Peyer's patch (tissue), 4 donors: ENCODE measurements at regions not wholly inside any gene's neighbourhood (a gene's known extent, or its start where the extent isn't known, plus 50 kb on each side); places are given as distances from the start of the nearest gene placed in this dataset.

ENCODE experiments used
- DNase-seq, 3 donors: peaks; one replicate each; pipeline ENCODE4 v3.0.0-alpha.2; 2017 to 2019
- H3K27ac ChIP-seq, 4 donors: fragments of 200-600 bp; sonication (generic); one replicate each; pipeline ENCODE4 v1.5.1; 2016 to 2019
- H3K27me3 ChIP-seq, 2 donors: fragments of 200-600 bp; sonication (generic); one replicate each; pipeline ENCODE4 v1.5.1; 2019
- H3K36me3 ChIP-seq, 3 donors: fragments of 200-600 bp; sonication (generic); one replicate each; pipeline ENCODE4 v1.5.1; 2016 to 2019
- H3K4me1 ChIP-seq, 4 donors: fragments of 200-600 bp; sonication (generic); one replicate each; pipeline ENCODE4 v1.5.1; 2016 to 2019
- H3K4me3 ChIP-seq, 4 donors: fragments of 200-600 bp; sonication (generic); 1 replicate in 3 of 4; 2 replicates in 1 of 4; pipeline ENCODE4 v1.5.1; 2016 to 2019; ENCODE audit warnings: mild to moderate bottlenecking in 1 of 4
- H3K9me3 ChIP-seq, 4 donors: fragments of 200-600 bp; sonication (generic); one replicate each; pipeline ENCODE4 v1.5.1; 2016 to 2019; ENCODE audit warnings: mild to moderate bottlenecking in 1 of 4
- CTCF ChIP-seq, 6 experiments: fragments of 450-650 bp in 4 of 6; fragments of 200-600 bp in 2 of 6; sonication (generic) in 1 of 6; IDR thresholded peaks; one replicate each; pipeline ENCODE4 v1.5.1; 2017 to 2019; ENCODE audit warnings: antibody characterized with exemption in 6 of 6, mild to moderate bottlenecking in 3 of 6, moderate library complexity in 1 of 6
- POLR2A ChIP-seq, 2 donors: fragments of 450-650 bp; IDR thresholded peaks; one replicate each; pipeline ENCODE4 v1.5.1; 2017; ENCODE audit warnings: antibody characterized with exemption in 2 of 2, mild to moderate bottlenecking in 2 of 2, moderate library complexity in 2 of 2

- no peaks in the 10 kb centered on the region for H3K36me3 ChIP-seq
- no peaks in the 10 kb centered on the region for H3K9me3 ChIP-seq
- H3K4me1 ChIP-seq: no peaks in the 10 kb centered on the region
- H3K27ac ChIP-seq: no peak overlapping the region
- no peak for TF ChIP-seq CTCF (IDR thresholded peaks at IDR 0.05)
- TF ChIP-seq POLR2A (IDR thresholded peaks at IDR 0.05): no peak
- H3K4me3 ChIP-seq: no peak overlapping the region
- no peak for DNase-seq
- no peaks in the 10 kb centered on the region for H3K27me3 ChIP-seq
Observed at GRCh38 chr2:163414121-163414520, 321.7 kb downstream of the FIGN start.

- H3K27me3 ChIP-seq: no peaks in the 10 kb centered on the region
- H3K4me1 ChIP-seq: no peaks in the 10 kb centered on the region
- DNase-seq: no peak
Observed at GRCh38 chr2:163407296-163407695, 328.5 kb downstream of the FIGN start.

GRCh38 chr2:163405298-163405697 is 330.5 kb downstream of the FIGN start:
- Histone ChIP-seq H3K27ac (no peak overlapping the region), H3K27me3 (no peaks in the 10 kb centered on the region), H3K9me3 (no peaks in the 10 kb centered on the region), H3K4me3 (no peak overlapping the region), H3K4me1 (no peaks in the 10 kb centered on the region), H3K36me3 (no peaks in the 10 kb centered on the region)
- no peak for TF ChIP-seq POLR2A (IDR thresholded peaks at IDR 0.05)
- TF ChIP-seq CTCF (IDR thresholded peaks at IDR 0.05): no peak
- no peak for DNase-seq

More at GRCh38 chr2:163407296-163407695, 328.5 kb downstream of the FIGN start:
- no peak for TF ChIP-seq CTCF (IDR thresholded peaks at IDR 0.05)
- TF ChIP-seq POLR2A (IDR thresholded peaks at IDR 0.05): no peak
- Histone ChIP-seq H3K9me3 (no peaks in the 10 kb centered on the region), H3K4me3 (no peak overlapping the region), H3K27ac (no peak overlapping the region), H3K36me3 (no peaks in the 10 kb centered on the region)

GRCh38 chr2:163401481-163401880 is 334.3 kb downstream of the FIGN start:
- no peaks in the 10 kb centered on the region for H3K9me3 ChIP-seq
- no peaks in the 10 kb centered on the region for H3K4me1 ChIP-seq
- TF ChIP-seq CTCF (IDR thresholded peaks at IDR 0.05) (no peak), POLR2A (IDR thresholded peaks at IDR 0.05) (no peak)
- H3K27ac ChIP-seq: no peak overlapping the region
- no peaks in the 10 kb centered on the region for H3K27me3 ChIP-seq
- DNase-seq: no peak
- H3K4me3 ChIP-seq: no peak overlapping the region
- H3K36me3 ChIP-seq: no peaks in the 10 kb centered on the region

GRCh38 chr2:163397451-163397850 is 338.4 kb downstream of the FIGN start:
- no peak for DNase-seq
- Histone ChIP-seq H3K4me3 (no peak overlapping the region), H3K27ac (no peak overlapping the region), H3K9me3 (no peaks in the 10 kb centered on the region), H3K4me1 (no peaks in the 10 kb centered on the region), H3K36me3 (no peaks in the 10 kb centered on the region), H3K27me3 (no peaks in the 10 kb centered on the region)
- TF ChIP-seq CTCF (IDR thresholded peaks at IDR 0.05): no peak
- no peak for TF ChIP-seq POLR2A (IDR thresholded peaks at IDR 0.05)

- no peak overlapping the region for H3K27ac ChIP-seq
- TF ChIP-seq POLR2A (IDR thresholded peaks at IDR 0.05) (no peak), CTCF (IDR thresholded peaks at IDR 0.05) (no peak)
- no peak overlapping the region for H3K4me3 ChIP-seq
Observed at GRCh38 chr2:163395602-163396001, 340.2 kb downstream of the FIGN start.

More at GRCh38 chr2:163395602-163396001, 340.2 kb downstream of the FIGN start:
- Histone ChIP-seq H3K27me3 (no peaks in the 10 kb centered on the region), H3K4me1 (no peaks in the 10 kb centered on the region), H3K36me3 (no peaks in the 10 kb centered on the region), H3K9me3 (no peaks in the 10 kb centered on the region)
- no peak for DNase-seq
